GM12878 (cell line): ENCODE measurements at regions not wholly inside any gene's neighbourhood (a gene's known extent, or its start where the extent isn't known, plus 50 kb on each side); places are given as distances from the start of the nearest gene placed in this dataset.

Experiments used
- ATAC-seq: fragments of 200-7000 bp; cut with Tn5 transposase; 3 replicates; pipeline ENCODE4 v1.9.1; 2020; ENCODE audit warnings: mild to moderate bottlenecking, moderate library complexity
- BruUV-seq: library from RNA; stranded (reverse); fragments of 400-500 nt; replicated peaks from 2 replicates; lab custom pipeline; 2021; lab: Mats Ljungman, UMichigan
- CTCF ChIA-PET: fragments of 300-600 bp; sonication (Branson Sonifier 250); formaldehyde crosslinking; extraction: SDS; loops from one replicate; lab custom pipeline; 2021; ENCODE audit warnings: inconsistent platforms; lab: Yijun Ruan, JAX
- POLR2A ChIA-PET: fragments of 350-600 bp; formaldehyde crosslinking; extraction: SDS; loops from one replicate; lab custom pipeline; 2021; ENCODE audit warnings: inconsistent platforms; lab: Charles Lee
- RAD21 ChIA-PET: fragments of 300-600 bp; sonication (Branson Sonifier 250); formaldehyde crosslinking; loops from one replicate; lab custom pipeline; 2023; ENCODE audit warnings: antibody characterized with exemption; ENCODE audit not compliant: unreplicated experiment; lab: Charles Lee
- SMC1A ChIA-PET: fragments of 300-600 bp; sonication (Branson Sonifier 250); formaldehyde crosslinking; loops from one replicate; lab custom pipeline; 2023; ENCODE audit not compliant: unreplicated experiment, uncharacterized antibody; lab: Charles Lee
- DNase-seq: peaks from one replicate; pipeline ENCODE4 v3.0.0-alpha.2; 2011; ENCODE audit warnings: low read depth, low spot score
- FAIRE-seq: peaks from 3 replicates; lab custom pipeline; 2011; peaks lifted over from hg19 to GRCh38; lab: Jason Lieb, UNC
- H2AFZ ChIP-seq: 2 replicates; pipeline ENCODE4 v1.6.0; 2011; ENCODE audit warnings: low read depth, low read length, control low read depth; ENCODE audit not compliant: control insufficient read depth
- H3K27ac ChIP-seq: 2 replicates; pipeline ENCODE4 v1.5.1; 2011; ENCODE audit warnings: control low read depth; ENCODE audit not compliant: control insufficient read depth, insufficient read depth
- H3K27me3 ChIP-seq, 2 experiments: replicated peaks in 1 of 2; 2 replicates each; pipeline versions ENCODE4 v1.6.0 to v1.6.1; 2011; ENCODE audit warnings: low read length in 1 of 2; ENCODE audit not compliant: control insufficient read depth in 2 of 2, insufficient read depth in 2 of 2
- H3K36me3 ChIP-seq, 2 experiments: 2 replicates each; pipeline ENCODE4 v1.5.1; 2011; ENCODE audit warnings: low read length in 1 of 2; ENCODE audit not compliant: control insufficient read depth in 2 of 2, insufficient read depth in 2 of 2
- H3K4me1 ChIP-seq: 2 replicates; pipeline ENCODE4 v1.6.1; 2011; ENCODE audit warnings: mild to moderate bottlenecking, low read length, moderate library complexity, mixed read lengths; ENCODE audit not compliant: control insufficient read depth, insufficient read depth
- H3K4me2 ChIP-seq: 2 replicates; pipeline ENCODE4 v1.6.0; 2011; ENCODE audit warnings: control low read depth; ENCODE audit not compliant: control insufficient read depth, insufficient read depth
- H3K4me3 ChIP-seq: fragments of 200-600 bp; sonication (generic); 2 replicates; pipeline ENCODE4 v1.5.1; 2016
- H3K79me2 ChIP-seq: 2 replicates; pipeline ENCODE4 v1.6.0; 2011; ENCODE audit warnings: low read length; ENCODE audit not compliant: control insufficient read depth, insufficient read depth
- H3K9ac ChIP-seq: 2 replicates; pipeline ENCODE4 v1.8.0; 2011; ENCODE audit warnings: low read length, control low read depth, mixed read lengths; ENCODE audit not compliant: control insufficient read depth, insufficient read depth
- H3K9me3 ChIP-seq: replicated peaks from 3 replicates; pipeline ENCODE4 v1.5.1; 2011; ENCODE audit warnings: mild to moderate bottlenecking, low read length; ENCODE audit not compliant: control insufficient read depth, insufficient read depth
- H4K20me1 ChIP-seq: 2 replicates; pipeline ENCODE4 v1.6.0; 2011; ENCODE audit not compliant: control insufficient read depth, insufficient read depth
- BCL3 ChIP-seq: IDR thresholded peaks from 2 replicates; pipeline ENCODE4 v1.6.1; 2011; ENCODE audit warnings: borderline replicate concordance, low read depth, mild to moderate bottlenecking, moderate library complexity, low read length; ENCODE audit not compliant: insufficient read depth, poor library complexity, severe bottlenecking
- CHD1 ChIP-seq: IDR thresholded peaks from 2 replicates; pipeline ENCODE4 v1.6.1; 2012; ENCODE audit warnings: low read depth, low read length, improper control_type of control experiment
- E2F4 ChIP-seq: IDR thresholded peaks from 2 replicates; pipeline ENCODE4 v1.6.1; 2012; ENCODE audit warnings: low read depth, low read length, improper control_type of control experiment
- FOS ChIP-seq: IDR thresholded peaks from 3 replicates; pipeline ENCODE4 v1.6.1; 2011; ENCODE audit warnings: borderline replicate concordance; ENCODE audit not compliant: insufficient read length; ENCODE audit errors: extremely low read depth
- JUND ChIP-seq: IDR thresholded peaks from 2 replicates; pipeline ENCODE4 v1.6.1; 2012; ENCODE audit warnings: low read depth, mild to moderate bottlenecking, low read length, improper control_type of control experiment, moderate library complexity
- MEF2B ChIP-seq: fragments of 450-650 bp; IDR thresholded peaks from 2 replicates; pipeline ENCODE4 v1.6.1; 2018; ENCODE audit warnings: mild to moderate bottlenecking, moderate library complexity; ENCODE audit not compliant: partially characterized antibody, poor library complexity, severe bottlenecking
- SMARCA5 ChIP-seq: fragments of 450-650 bp; IDR thresholded peaks from 2 replicates; pipeline ENCODE4 v1.6.1; 2017; ENCODE audit warnings: mild to moderate bottlenecking
- TARDBP ChIP-seq: IDR thresholded peaks from 2 replicates; pipeline ENCODE4 v1.6.1; 2016; ENCODE audit warnings: borderline replicate concordance
- TCF12 ChIP-seq: IDR thresholded peaks from 2 replicates; pipeline ENCODE4 v1.6.1; 2011; ENCODE audit warnings: low read depth, mild to moderate bottlenecking, low read length
- ZBTB40 ChIP-seq: fragments of 450-650 bp; IDR thresholded peaks from 2 replicates; pipeline ENCODE4 v1.6.1; 2016; ENCODE audit warnings: mild to moderate bottlenecking, moderate library complexity, borderline replicate concordance
- ZNF592 ChIP-seq: fragments of 450-650 bp; IDR thresholded peaks from 2 replicates; pipeline ENCODE4 v1.6.1; 2017; ENCODE audit warnings: mild to moderate bottlenecking, moderate library complexity
- ZNF622 ChIP-seq: fragments of 450-650 bp; IDR thresholded peaks from 2 replicates; pipeline ENCODE4 v1.6.1; 2017; ENCODE audit warnings: mild to moderate bottlenecking, inconsistent platforms
- WGBS: methylation state at CpG from one replicate; pipeline ENCODE4 v1.1.6; 2016; ENCODE audit warnings: low lambda C conversion rate; ENCODE audit not compliant: insufficient replicate concordance, insufficient coverage; ENCODE audit errors: missing lambda C conversion rate; 5-methylcytosine and 5-hydroxymethylcytosine counted together
- in situ Hi-C: fragments of 300-500 bp; cut with MboI; formaldehyde crosslinking; loops from 9 replicates; pipeline ENCODE4 v1.14.3; 2018; ENCODE audit warnings: mixed read lengths
- intact Hi-C: fragments of 100-400 bp; cut with micrococcal nuclease; formaldehyde crosslinking; loops from one replicate; pipeline ENCODE4 v1.14.2; 2022; ENCODE audit not compliant: unreplicated experiment

GRCh38 chr2:16522031-16522831, 143.4 kb downstream of the CYRIA start:
- no TSS peak for BruUV-seq
- intact Hi-C loops = no loop called here
- no peak for TF ChIP-seq TARDBP
- TF ChIP-seq E2F4 = no peak
- no peak for TF ChIP-seq TCF12
- no peak for TF ChIP-seq JUND
- TF ChIP-seq FOS = no peak
- TF ChIP-seq ZNF592 = no peak
- TF ChIP-seq ZBTB40 = no peak
- no peak for TF ChIP-seq CHD1
- no peak for TF ChIP-seq MEF2B
- TF ChIP-seq ZNF622 = no peak
- TF ChIP-seq SMARCA5 = no peak
- TF ChIP-seq BCL3 = no peak

More at GRCh38 chr2:16522031-16522831, 143.4 kb downstream of the CYRIA start:
- SMC1A ChIA-PET = no interaction called here
- FAIRE-seq (no peak), DNase-seq (no peak), ATAC-seq (no peak)
- WGBS = 46% methylated on average over 13 of the region's 13 CpGs
- no peak overlapping the region for H3K4me3 ChIP-seq
- no peaks in the 10 kb centered on the region for H3K79me2 ChIP-seq
- H4K20me1 ChIP-seq = no peaks in the 10 kb centered on the region; the same call in 1 of the 2 replicates
- POLR2A ChIA-PET = no interaction called here
- H3K4me2 ChIP-seq = no peak overlapping the region
- RAD21 ChIA-PET = no interaction called here
- no peaks in the 10 kb centered on the region for H3K9me3 ChIP-seq
- H3K27ac ChIP-seq = no peak overlapping the region
- in situ Hi-C loops = no loop called here
- H3K9ac ChIP-seq = no peak overlapping the region
- H3K27me3 ChIP-seq = no peaks in the 10 kb centered on the region; a peak in 1 of 4 replicates
- CTCF ChIA-PET = interaction anchor here (1.6 kb wide), 1 partner anchor 235 kb away, joined by 3 read pairs; no protein-coding TSS in a partner anchor
- no peaks in the 10 kb centered on the region for H3K36me3 ChIP-seq
- H3K4me1 ChIP-seq = no peaks in the 10 kb centered on the region
- H2AFZ ChIP-seq = no peak overlapping the region
